ENCODE measurements at regions not wholly inside any gene's neighbourhood (a gene's known extent, or its start where the extent isn't known, plus 50 kb on each side); places are given as distances from the start of the nearest gene placed in this dataset.

DNA sequence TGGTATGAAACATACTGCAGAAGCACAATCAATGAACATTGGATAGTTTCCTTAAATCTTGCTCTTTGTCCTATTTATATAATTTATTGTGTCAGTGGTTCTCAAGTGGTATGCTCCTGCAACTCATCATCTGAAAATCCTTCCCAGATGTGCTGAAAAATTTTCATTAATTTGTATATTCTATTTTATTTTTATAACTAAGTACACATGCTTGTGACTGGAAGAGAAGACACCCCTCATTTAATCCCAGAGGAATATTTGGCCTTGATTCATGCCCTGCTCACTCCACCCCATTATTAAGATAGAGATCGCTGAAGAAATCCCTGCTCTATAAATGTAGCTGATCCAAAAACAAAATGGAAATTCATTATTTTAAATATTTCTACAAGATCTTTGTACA is 870.5 kb upstream of the CXADR start:
- DNase-seq (ENCODE audit: low read depth in 2 of 2): no peak

DNA sequence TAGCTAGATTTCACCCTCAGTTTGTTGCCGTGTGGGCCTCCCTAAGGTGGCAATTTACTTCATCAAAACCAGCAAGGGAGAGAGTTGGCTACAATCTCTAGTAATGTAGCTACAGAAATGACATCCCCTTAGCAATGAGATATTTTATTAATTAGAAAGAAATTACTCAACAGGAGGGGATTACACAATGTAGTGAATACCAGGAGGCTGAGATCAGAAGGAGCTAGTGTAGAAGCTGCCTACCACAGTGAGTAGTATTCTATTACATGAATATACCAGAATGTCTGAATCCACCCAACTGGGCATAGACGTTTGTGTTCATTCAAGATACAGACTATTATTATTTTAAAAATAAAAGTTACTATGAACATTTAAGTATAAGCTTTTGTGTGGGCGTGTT is 868.2 kb upstream of the CXADR start:
- DNase-seq (ENCODE audit: low read depth in 2 of 2): no peak

DNA sequence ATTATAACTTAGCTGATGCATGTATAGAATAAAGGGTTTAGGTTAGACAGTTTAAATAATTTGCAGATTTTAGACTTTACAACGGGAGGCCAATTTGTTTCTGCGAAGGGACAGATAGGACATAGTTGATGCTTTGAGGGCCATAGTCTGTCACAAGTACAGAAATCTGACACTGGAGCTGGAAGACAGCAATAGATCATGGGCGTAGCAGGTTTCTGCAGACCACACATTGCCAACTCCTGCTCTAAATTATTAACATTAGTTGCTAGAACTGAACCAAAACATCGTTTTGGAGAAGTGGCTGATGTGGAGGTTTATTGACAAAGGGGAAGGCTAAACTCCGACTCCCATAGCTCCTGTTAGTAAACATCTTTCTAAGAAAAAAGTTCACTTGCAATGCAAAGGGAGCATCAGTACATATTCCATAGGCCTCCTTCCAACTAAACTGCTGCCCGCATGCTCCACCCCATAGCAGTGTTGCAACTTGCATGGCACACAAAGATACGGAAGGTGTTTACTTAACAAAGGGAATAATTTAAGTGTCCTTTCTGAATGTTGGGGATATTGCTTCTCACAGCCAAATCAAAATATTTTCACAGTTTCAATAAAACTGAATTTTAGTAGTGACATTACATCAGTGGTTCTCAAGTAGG is 862.0 kb upstream of the CXADR start:
- DNase-seq (ENCODE audit: low read depth in 2 of 2): no peak

DNA sequence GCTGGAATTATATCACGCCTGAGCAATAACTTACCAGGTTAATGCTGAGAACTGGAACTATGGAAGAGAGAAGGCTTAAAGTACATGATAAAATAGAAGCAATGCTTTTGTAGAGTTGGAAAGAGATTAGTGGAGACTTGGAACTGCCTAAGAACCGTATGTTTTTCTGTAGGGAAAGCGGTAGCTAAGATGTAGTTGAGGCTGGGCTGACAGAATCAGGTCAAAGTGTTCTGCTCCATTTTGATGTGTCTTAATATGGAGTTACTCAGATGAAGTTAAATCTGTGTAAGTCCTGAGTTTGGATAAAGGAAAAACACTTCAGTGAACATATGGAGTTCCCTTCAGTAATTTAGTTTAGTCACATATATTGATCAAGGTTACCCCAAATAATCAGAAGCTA is 860.9 kb upstream of the CXADR start:
- no peak for DNase-seq (ENCODE audit: low read depth in 2 of 2)

DNA sequence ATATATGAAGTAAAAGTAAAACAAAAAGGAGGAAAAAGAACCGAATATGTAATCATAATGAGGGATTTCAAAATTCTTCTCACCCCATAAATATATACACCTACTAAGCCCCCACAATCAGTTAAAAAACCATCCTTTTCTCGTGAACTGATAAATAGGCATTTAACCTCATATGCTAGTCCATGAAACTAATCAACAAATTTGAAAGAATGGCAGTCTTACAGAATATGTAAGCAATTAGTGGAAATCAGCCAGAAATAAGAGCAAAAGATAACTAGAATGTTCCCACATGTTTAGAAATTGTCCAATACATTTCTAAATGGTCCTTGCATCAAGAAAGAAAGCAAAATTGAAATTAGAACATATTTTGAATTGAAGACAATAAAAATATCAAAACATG is 849.4 kb upstream of the CXADR start:
- DNase-seq (ENCODE audit: low read depth in 2 of 2): no peak

DNA sequence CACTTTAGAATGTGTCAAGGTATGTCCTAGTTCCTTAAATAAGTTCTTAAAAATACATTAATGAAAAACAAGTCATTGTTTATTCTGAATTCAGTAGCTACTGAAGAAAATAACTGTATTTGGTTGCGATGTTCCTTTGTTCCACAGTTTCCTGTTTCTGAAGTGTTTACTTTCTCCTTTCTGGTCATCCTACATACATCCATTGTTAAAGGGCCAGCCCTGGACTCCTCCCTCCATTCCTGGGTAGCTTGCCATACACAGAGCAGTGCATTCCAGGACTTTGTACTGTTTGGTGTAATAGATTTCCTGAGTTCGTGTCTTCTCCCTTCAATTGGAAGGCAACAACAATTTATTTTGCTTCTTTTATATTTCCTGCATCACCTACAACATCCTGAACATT is 845.4 kb upstream of the CXADR start:
- DNase-seq (ENCODE audit: low read depth in 2 of 2): no peak

DNA sequence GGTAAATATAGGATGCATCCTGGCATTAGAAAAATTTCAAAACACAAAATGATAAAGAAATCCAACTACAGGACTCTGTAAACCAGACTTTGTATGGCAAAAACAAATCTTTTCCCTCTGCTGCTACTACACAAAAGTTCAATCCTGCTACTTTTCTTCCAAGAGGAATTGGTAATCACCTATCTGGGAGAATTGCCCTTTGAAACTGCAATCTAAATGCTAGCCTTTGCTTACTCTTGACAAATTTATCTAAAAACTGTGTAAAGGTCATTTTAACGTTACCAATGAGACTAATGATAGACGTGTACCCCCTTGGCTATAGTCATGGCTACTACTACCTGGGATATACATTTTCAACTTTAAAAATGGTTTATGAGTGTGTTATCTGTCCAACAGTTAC is 837.9 kb upstream of the CXADR start:
- DNase-seq (ENCODE audit: low read depth in 2 of 2): no peak

DNA sequence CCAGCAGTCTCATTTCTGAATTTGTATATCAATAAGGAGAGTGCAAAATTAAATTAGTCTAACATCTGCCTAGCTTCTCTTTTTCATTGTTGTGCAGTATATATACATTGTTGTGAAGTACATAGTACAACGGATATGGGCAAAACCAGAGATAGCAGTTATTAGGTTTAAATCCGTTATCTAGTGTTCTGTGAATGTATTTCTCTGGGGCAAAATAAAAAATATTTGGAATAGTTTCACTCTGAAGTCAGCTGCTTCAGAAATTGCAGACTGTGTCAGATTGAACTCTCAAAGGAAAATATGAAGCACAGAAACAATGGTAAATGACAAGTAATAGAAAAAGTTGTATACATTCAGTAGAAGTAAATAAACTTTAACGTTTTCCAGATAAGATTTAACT is 836.5 kb upstream of the CXADR start:
- DNase-seq (ENCODE audit: low read depth in 2 of 2): no peak

DNA sequence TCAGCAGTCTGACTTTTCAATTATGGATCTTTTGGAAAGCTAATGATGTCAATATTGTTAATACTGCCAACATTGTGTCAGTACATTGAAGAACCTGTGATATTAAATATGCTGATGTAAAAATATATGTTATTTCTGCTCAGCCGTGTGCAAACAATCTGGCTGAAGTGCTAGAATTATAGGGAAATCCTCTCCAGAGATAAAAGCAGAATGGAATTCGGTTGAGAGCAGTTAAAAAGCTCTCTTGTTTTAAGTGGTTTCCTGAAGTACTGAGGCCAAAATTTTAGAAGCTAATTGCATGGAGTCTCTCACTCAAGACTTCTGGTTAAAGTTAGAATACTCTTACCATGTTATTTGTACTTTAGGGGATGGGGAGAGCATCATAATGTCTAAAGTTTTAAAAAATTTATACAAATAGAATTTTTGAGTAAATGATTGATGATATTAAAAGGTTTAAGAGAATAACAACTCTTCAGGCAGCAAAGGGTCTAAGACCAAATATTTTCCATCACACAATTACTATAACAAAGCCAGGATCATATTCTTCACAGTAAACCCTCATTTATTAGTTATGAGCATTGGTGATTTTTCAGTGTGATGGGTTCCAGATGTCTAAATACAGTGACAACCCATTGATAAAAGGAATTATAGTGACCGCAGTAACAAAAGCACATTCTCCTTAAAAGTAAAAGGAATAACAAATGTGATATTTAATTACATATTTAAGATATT is 834.2 kb upstream of the CXADR start:
- DNase-seq (ENCODE audit: low read depth in 2 of 2): no peak

DNA sequence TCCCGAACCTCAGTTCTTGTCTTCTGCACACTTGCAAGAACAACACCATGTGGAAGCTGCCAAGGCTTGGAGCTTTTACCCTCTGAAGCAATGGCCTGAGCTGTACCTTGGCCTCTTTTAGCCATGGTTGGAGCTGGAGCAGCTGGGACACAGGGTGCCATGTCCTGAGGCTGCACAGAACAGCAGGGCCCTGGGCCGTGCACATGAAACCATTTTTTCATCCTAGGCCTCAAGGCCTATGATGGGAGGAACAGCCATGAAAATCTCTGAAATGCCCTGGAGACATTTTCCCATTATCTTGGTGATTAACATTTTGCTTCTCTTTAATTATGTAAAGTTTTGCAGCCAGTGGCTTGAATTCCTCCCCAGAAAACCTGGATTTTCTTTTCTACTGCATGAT is 817.8 kb upstream of the CXADR start:
- no peak for DNase-seq (ENCODE audit: low read depth in 2 of 2)

DNA sequence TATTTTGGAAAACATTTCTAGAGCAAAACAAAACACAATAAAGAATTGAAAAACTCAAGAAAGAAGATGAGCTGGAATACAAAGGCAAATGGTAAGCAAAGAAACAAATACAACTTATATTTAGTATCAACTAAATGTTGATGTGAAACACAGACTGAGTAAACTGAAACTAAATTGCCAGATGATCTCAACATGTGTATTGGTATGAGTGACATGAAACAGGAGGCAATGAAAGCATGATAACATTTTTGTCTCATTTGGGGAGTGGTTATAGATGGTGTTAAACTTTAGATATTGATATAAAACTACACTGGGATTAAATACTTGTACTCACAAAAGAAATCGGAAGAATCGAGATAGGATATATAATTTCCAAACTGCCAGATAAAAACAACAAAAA is 805.6 kb upstream of the CXADR start:
- DNase-seq (ENCODE audit: low read depth in 2 of 2): no peak

DNA sequence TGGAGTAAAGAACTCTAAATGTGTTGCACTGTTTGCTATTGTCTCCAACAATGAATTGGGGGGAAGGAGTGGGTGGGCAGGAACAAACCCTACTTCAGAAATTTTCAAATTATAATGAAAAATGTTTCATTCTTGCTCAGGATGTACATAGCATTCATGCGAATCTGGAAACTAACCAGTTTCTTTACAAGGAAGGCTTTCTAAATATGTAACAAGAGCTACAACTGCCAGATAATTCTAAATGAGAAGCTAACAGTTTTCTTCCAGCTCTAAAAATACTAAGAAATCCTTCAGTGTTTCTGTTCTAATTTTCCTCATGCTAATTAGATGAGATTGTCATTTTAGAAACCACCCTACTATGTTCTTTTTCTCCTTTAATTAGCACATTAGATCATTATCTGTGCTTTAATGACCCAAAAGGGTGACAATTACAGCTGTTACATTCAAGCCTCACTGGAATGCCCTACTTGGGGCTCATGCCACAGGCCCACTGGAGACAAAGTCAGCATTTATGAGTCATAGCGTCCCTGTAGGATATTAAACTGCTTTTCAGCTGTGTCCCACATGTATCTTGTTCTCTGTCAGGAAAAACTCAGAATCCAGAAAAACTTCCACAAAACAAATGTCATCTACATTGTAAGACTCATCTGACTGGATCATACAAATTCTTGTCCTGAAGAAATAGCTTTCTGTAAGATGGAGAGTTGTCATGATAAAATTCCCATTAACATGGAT is 804.6 kb upstream of the CXADR start:
- DNase-seq (ENCODE audit: low read depth in 2 of 2): no peak

DNA sequence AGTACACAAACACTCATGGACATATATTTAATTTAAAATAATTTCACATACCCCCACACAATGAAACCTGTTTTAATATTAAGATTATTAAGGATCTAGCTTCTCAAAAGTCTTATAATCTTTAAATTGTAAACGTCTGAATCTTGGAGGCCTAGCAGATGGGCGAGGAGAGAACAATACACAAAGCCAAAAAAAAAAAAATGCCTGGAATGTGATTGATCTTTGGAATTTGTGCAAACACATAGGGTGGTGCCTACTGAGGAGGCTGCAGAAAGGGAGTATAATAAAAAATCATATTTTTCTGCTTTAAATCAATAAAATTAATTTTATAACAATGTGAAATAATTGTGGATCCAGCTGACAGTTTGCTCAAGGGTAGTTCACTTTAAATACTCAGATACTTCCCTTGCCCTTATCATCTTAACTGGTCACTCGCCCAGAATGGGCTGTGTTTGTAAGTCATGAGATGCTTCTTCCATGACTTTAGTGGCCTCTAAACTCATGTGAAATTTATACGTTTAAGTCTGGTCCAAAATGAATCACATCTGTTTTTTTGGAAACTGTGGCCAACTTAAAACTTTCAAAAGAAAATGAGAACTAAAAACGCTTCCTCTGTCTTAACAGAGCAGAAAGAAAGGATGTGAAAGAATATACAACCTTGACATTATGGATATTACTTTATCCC is 802.8 kb upstream of the CXADR start:
- DNase-seq (ENCODE audit: low read depth in 2 of 2): no peak

DNA sequence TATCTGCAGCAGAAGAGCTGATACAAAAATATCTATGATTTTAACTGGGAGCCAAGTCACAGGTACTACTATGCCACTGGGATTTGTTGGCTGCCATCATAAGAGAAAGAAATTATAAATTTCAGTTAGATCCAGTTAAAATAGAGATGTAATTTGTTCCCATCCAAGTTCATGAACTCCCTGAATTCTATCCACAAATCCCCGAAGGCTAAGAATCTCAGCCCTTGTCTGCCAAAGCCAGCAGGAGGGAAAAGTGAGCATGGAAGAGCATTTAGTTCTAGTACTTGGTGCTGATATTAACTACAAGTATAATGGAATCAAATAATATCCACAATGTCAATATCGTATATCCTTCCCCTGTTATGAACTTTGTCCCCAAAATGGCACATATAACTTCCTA is 801.1 kb upstream of the CXADR start:
- DNase-seq (ENCODE audit: low read depth in 2 of 2): no peak

DNA sequence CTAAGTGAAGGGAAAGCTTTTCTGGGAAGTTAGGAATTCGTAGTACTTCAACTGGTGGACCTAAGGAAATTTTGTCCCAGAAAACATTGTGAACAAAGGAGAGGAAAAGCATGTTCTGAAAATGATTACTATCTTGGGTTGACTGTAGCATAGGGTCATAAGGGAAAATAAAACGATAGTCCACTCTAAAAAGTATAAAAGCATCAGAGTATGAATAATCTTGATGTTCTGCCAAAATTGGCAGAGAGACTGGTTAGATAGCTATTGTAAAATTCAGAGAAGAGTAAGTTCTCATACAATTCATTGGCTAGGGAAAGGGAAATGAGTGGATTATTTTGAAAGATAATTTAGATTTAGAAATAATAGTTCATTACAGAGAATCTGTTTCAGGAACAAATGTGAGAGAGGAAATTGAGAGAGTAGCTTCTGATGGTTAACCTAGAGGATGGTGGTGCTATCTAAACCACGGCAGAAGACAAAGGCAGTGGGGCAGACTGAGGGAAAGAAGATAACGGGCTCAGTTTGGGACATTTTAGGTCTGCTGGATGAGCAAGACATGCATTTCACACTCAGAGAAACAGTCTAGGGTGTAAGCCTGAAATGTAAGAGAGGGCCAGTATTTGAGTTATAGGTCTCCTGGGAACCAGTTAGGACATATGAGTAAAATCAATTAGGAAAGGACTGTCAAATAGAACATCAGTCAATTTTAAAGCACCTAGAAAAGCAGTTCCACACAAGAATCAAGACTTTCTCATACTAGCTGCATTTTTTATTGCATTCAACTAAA is 799.3 kb upstream of the CXADR start:
- DNase-seq (ENCODE audit: low read depth in 2 of 2): no peak

DNA sequence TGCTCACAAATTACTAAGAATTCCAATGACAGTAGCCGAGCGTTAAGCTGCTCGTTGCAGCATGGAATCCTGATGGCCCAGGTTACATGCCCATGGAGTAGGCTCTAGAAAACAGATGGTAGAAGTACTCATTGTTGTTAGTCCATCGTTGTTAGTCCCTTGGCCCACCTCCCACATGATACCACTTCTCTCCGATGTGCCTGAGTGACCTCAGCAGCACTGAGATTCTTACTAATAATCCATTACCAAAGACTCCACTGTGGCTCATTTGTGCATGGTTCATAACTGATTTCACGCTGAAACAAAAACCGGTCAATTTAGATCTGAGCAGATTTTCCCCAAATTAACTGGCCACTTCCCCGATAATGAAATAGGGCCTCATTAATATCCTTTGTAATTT is 772.3 kb upstream of the CXADR start:
- no peak for DNase-seq (ENCODE audit: low read depth in 2 of 2)

DNA sequence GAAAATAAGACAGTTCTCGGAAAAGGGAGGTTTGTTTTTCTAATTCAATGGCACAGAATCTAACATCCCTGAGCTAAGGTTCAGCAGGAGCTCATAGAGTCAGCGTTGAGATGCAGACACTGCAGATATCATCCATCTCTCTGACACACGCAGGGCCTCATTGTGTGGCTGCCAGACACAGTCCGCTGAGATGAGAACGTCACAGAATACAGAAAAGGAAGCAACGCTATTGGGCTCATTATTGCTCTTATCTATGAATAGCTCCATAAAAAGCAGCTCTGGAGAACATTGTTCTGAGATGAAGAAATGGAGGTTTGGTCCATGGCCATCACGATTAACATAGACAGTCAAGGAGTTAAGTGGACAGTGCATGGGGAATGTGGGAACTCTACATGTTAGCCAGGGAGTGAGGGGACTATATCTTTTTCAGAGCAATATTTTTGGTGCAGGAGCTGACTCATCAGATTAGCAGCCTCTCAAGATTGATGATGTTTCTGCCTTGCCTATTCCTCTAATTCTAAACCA is 771.6 kb upstream of the CXADR start:
- no peak for DNase-seq (ENCODE audit: low read depth in 2 of 2)

DNA sequence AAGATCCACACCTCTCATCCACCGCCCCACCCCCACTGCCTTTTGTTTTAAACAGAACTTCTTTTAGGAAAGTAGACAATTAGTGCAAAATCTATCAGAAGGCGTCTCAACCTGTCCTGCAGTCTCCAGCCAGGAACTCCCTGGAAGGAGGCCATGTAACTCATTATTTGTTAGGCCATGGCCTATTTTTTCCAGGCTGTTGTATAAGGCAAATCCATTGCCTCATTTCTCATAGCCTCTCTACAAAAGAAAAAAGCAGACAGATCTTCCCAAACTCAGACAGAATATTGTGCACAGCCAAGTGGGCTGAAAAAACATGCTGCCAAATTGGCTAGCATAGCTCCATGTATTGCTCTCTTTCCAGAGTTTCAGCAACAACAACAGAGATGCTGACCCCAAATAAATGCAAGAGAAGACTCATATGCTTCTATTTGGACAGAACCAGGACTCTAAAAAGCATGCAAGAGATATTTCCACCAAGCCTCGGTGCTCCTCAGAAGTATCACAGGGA is 770.7 kb upstream of the CXADR start:
- DNase-seq (ENCODE audit: low read depth in 2 of 2): no peak

DNA sequence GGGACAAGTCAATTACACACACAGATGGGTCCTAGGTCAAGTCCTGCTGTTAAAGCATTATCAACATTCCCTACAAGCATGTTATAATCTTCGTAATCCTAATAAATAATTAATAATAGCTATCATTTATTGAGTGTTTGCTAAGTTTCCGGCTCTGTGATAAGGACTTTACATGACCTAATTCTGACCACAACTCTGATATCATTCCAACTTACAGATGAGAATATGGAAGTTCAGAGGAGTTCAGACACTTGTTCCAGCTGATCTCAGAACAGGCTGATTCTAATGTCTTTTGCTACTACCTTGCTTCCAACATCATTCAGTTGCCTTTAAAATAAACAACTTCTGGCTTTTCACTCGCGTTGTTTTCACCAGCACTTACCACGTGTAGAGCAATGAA is 770.1 kb upstream of the CXADR start:
- DNase-seq (ENCODE audit: low read depth in 2 of 2): no peak

DNA sequence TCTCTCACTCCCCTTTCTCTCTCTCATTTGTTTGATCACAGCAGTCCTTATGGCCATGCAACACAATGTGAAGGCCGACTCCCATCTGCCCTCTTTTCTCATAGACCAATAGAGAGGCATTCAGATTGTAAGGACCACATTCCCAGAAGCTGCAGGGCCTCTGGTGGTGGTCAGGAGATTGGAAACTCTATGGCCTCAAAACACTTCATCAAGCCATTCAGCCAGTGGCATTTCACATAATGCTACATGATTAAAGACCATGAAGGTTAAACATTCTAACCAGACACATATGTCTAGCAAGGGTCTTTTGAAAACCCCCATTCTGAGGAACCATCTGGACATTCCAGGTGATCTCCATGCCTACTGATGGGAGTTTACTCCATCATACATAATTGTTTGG is 769.5 kb upstream of the CXADR start:
- DNase-seq (ENCODE audit: low read depth in 2 of 2): no peak

DNA sequence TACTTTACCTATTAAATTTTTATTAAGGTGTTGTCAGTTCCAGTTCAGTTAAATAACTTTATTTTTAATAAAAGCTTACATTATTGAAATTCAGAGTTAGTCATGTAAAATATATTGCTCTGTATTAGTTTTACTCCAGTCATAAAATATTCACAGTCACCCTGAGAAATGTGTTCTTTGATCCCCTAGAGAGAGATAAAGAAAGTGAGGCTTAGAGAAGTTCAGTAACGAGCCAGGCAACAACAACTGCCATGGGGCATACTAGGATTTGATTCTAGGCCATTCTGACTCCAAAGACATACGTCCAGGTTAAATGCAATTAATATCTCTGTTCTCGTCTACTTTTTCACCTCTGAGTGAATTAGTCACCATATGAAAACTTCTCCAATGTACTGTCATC is 761.9 kb upstream of the CXADR start:
- no peak for DNase-seq (ENCODE audit: low read depth in 2 of 2)

All from stimulated activated CD8-positive, alpha-beta memory T cell treated with anti-CD3 and anti-CD28 coated beads, Interleukin-15, amount 100 ng/mL, for 48 hours (primary cell).